IMR-90 (cell line): ENCODE measurements at regions not wholly inside any gene's neighbourhood (a gene's known extent, or its start where the extent isn't known, plus 50 kb on each side); places are given as distances from the start of the nearest gene placed in this dataset.

Experiments
- ATAC-seq: fragments of 200-7000 bp; cut with Tn5 transposase; 2 replicates; pipeline ENCODE4 v1.9.1; 2020; ENCODE audit warnings: low read depth, mild to moderate bottlenecking, moderate library complexity
- BruUV-seq: library from RNA; stranded (reverse); fragments of 400-500 nt; replicated peaks from 2 replicates; lab custom pipeline; 2021; lab: Mats Ljungman, UMichigan
- CTCF ChIA-PET: fragments of 300-600 bp; formaldehyde crosslinking; extraction: SDS; loops from one replicate; lab custom pipeline; 2021; ENCODE audit warnings: antibody characterized with exemption; lab: Yijun Ruan, JAX
- POLR2A ChIA-PET: fragments of 300-600 bp; sonication (Branson Sonifier 250); formaldehyde crosslinking; loops from one replicate; lab custom pipeline; 2022; ENCODE audit warnings: antibody characterized with exemption; ENCODE audit not compliant: unreplicated experiment; lab: Charles Lee
- DNase-seq: peaks from one replicate; pipeline ENCODE4 v3.0.0; 2013
- H2AFZ ChIP-seq: replicated peaks from 2 replicates; pipeline ENCODE3; 2013; ENCODE audit warnings: low read length, mild to moderate bottlenecking; ENCODE audit not compliant: poor library complexity
- H2AK5ac ChIP-seq: 2 replicates; pipeline ENCODE4 v1.6.1; 2013; ENCODE audit warnings: low read depth, low read length, inconsistent platforms
- H2AK9ac ChIP-seq: replicated peaks from 2 replicates; pipeline ENCODE3; 2013; ENCODE audit warnings: mild to moderate bottlenecking, low read depth, low read length, moderate library complexity; ENCODE audit not compliant: poor library complexity
- H2BK120ac ChIP-seq: 2 replicates; pipeline ENCODE4 v1.6.1; 2013; ENCODE audit warnings: low read depth, low read length, inconsistent platforms
- H2BK15ac ChIP-seq: 3 replicates; pipeline ENCODE4 v1.6.1; 2013; ENCODE audit warnings: low read depth, low read length, inconsistent platforms
- H2BK20ac ChIP-seq: 2 replicates; pipeline ENCODE4 v1.6.1; 2013; ENCODE audit warnings: low read depth, mild to moderate bottlenecking, inconsistent platforms, low read length, moderate library complexity
- H2BK5ac ChIP-seq: 2 replicates; pipeline ENCODE4 v1.6.1; 2013; ENCODE audit warnings: mild to moderate bottlenecking, low read depth, low read length, inconsistent platforms; ENCODE audit not compliant: poor library complexity, severe bottlenecking
- H3K14ac ChIP-seq: replicated peaks from 2 replicates; pipeline ENCODE4 v1.6.1; 2013; ENCODE audit warnings: low read depth, low read length, inconsistent platforms
- H3K18ac ChIP-seq: 2 replicates; pipeline ENCODE4 v1.6.1; 2013; ENCODE audit warnings: low read depth, low read length, control low read depth
- H3K23ac ChIP-seq: 2 replicates; pipeline ENCODE4 v1.6.1; 2013; ENCODE audit warnings: low read depth, low read length, inconsistent platforms
- H3K27ac ChIP-seq: 2 replicates; pipeline ENCODE4 v1.5.1; 2013; ENCODE audit warnings: mild to moderate bottlenecking, control low read depth, low read length; ENCODE audit not compliant: insufficient read depth
- H3K27me3 ChIP-seq: 2 replicates; pipeline ENCODE4 v1.6.1; 2013; ENCODE audit warnings: low read length; ENCODE audit not compliant: control insufficient read depth, insufficient read depth
- H3K36me3 ChIP-seq: 2 replicates; pipeline ENCODE4 v1.6.1; 2013; ENCODE audit warnings: low read length, mixed read lengths; ENCODE audit not compliant: control insufficient read depth, insufficient read depth
- H3K4ac ChIP-seq: 2 replicates; pipeline ENCODE4 v1.6.1; 2013; ENCODE audit warnings: low read depth, low read length, inconsistent platforms
- H3K4me1 ChIP-seq: 2 replicates; pipeline ENCODE4 v1.6.1; 2013; ENCODE audit warnings: low read length, mixed read lengths; ENCODE audit not compliant: control insufficient read depth, insufficient read depth
- H3K4me2 ChIP-seq: 2 replicates; pipeline ENCODE4 v1.6.1; 2013; ENCODE audit warnings: low read depth, mild to moderate bottlenecking, control low read depth, low read length, moderate library complexity
- H3K4me3 ChIP-seq: 2 replicates; pipeline ENCODE4 v1.5.1; 2013; ENCODE audit warnings: low read depth, mild to moderate bottlenecking, control low read depth, low read length, moderate library complexity; ENCODE audit not compliant: insufficient read depth
- H3K56ac ChIP-seq: 2 replicates; pipeline ENCODE4 v1.6.1; 2013; ENCODE audit warnings: low read length, inconsistent platforms; ENCODE audit not compliant: insufficient read depth; ENCODE audit errors: extremely low read depth
- H3K79me1 ChIP-seq, 2 experiments: 2 replicates each; pipeline ENCODE4 v1.6.1; 2013; ENCODE audit warnings: low read length in 2 of 2, inconsistent platforms in 1 of 2, low read depth in 1 of 2
- H3K9ac ChIP-seq: 2 replicates; pipeline ENCODE4 v1.6.1; 2013; ENCODE audit warnings: low read depth, low read length, control low read depth
- H3K9me1 ChIP-seq: 2 replicates; pipeline ENCODE4 v1.6.1; 2013; ENCODE audit warnings: low read length, inconsistent platforms; ENCODE audit not compliant: insufficient read depth
- H3K9me3 ChIP-seq: 2 replicates; pipeline ENCODE4 v1.6.1; 2013; ENCODE audit warnings: low read length; ENCODE audit not compliant: control insufficient read depth, insufficient read depth
- H4K20me1 ChIP-seq: 2 replicates; pipeline ENCODE4 v1.6.1; 2013; ENCODE audit warnings: low read length, inconsistent platforms; ENCODE audit not compliant: insufficient read depth
- H4K5ac ChIP-seq: 2 replicates; pipeline ENCODE4 v1.6.1; 2013; ENCODE audit warnings: mild to moderate bottlenecking, low read depth, low read length, control low read depth
- H4K8ac ChIP-seq, 2 experiments: 2 replicates each; pipeline ENCODE4 v1.6.1; 2013; ENCODE audit warnings: low read depth in 2 of 2, low read length in 2 of 2, control low read depth in 1 of 2, inconsistent platforms in 1 of 2
- H4K91ac ChIP-seq: 2 replicates; pipeline ENCODE4 v1.6.1; 2013; ENCODE audit warnings: low read depth, low read length, inconsistent platforms; ENCODE audit not compliant: insufficient read depth
- CHD1 ChIP-seq: IDR thresholded peaks from 2 replicates; pipeline ENCODE4 v1.6.1; 2012; ENCODE audit warnings: low read depth, low read length, improper control_type of control experiment
- MAFK ChIP-seq: IDR thresholded peaks from 2 replicates; pipeline ENCODE4 v1.6.1; 2012; ENCODE audit warnings: low read depth, low read length, improper control_type of control experiment
- RAD21 ChIP-seq: IDR thresholded peaks from 2 replicates; pipeline ENCODE4 v1.6.1; 2012; ENCODE audit warnings: low read length, improper control_type of control experiment
- RCOR1 ChIP-seq: IDR thresholded peaks from 2 replicates; pipeline ENCODE4 v1.6.1; 2012; ENCODE audit warnings: mild to moderate bottlenecking, low read length, improper control_type of control experiment; ENCODE audit not compliant: insufficient replicate concordance
- RFX5 ChIP-seq: IDR thresholded peaks from 2 replicates; pipeline ENCODE4 v1.8.0; 2012; ENCODE audit warnings: low read depth, mild to moderate bottlenecking, low read length, moderate library complexity
- WGBS, 2 experiments: methylation state at CpG; one replicate each; pipeline versions ENCODE4 v1.1.5 to v1.1.7; 2013; ENCODE audit warnings: missing lambda C conversion rate in 2 of 2; ENCODE audit not compliant: insufficient read length in 1 of 2; ENCODE audit errors: extremely low coverage in 2 of 2; 5-methylcytosine and 5-hydroxymethylcytosine counted together
- dilution Hi-C: fragments of 300-500 bp; cut with HindIII; formaldehyde crosslinking; loops from one replicate; pipeline ENCODE4 v1.14.3; 2018; ENCODE audit warnings: low sequenced_read_pairs; ENCODE audit not compliant: unreplicated experiment
- in situ Hi-C: fragments of 300-500 bp; cut with MboI; formaldehyde crosslinking; loops from 3 replicates; pipeline ENCODE4 v1.14.3; 2019; ENCODE audit warnings: low sequenced_read_pairs, inconsistent platforms, mixed read lengths
- intact Hi-C: fragments of 100-400 bp; cut with micrococcal nuclease; formaldehyde crosslinking; loops from 2 replicates; pipeline ENCODE4 v1.10.0; 2022
- TF ChIP-seq, protein P1 (sequence below): fragments of 150-350 bp; IDR thresholded peaks from 2 replicates; pipeline ENCODE4 v1.6.1; 2017; ENCODE audit warnings: mild to moderate bottlenecking, antibody characterized with exemption, low read length, low read depth
- TF ChIP-seq, protein P2 (sequence below): conservative IDR thresholded peaks from 2 replicates; pipeline ENCODE4 v1.5.1; 2012; ENCODE audit warnings: mild to moderate bottlenecking, low read depth, low read length, improper control_type of control experiment

DNA sequence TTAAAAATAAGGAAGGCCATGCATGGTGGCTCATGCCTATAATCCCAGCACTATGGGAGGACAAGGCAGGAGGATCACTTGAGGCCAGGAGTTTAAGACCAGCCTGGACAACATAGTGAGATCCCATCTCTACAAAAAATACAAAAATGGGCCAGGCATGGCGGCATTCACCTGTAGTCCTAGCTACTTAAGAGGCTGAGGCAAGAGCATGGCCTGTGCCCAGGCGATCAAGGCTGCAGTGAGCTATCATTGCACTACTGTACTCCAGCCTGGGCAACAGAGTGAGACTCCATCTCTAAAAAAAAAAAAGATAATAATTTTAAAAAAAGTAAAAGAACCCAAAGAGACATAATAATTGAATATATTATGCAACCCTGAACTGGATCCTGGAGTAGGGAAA lies 83.6 kb upstream of the ZNF423 start:
- H3K9me3 ChIP-seq = no peaks in the 10 kb centered on the region
- WGBS, 2 experiments = no CpG with 5 or more reads among the region's 2 CpGs
- H3K56ac ChIP-seq = no peak overlapping the region
- no peak for TF ChIP-seq RFX5
- no peak for TF ChIP-seq RCOR1
- TF ChIP-seq, protein P1, sequence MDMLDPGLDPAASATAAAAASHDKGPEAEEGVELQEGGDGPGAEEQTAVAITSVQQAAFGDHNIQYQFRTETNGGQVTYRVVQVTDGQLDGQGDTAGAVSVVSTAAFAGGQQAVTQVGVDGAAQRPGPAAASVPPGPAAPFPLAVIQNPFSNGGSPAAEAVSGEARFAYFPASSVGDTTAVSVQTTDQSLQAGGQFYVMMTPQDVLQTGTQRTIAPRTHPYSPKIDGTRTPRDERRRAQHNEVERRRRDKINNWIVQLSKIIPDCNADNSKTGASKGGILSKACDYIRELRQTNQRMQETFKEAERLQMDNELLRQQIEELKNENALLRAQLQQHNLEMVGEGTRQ = no peak
- TF ChIP-seq RAD21 = no peak
- TF ChIP-seq MAFK = no peak
- TF ChIP-seq, protein P2, sequence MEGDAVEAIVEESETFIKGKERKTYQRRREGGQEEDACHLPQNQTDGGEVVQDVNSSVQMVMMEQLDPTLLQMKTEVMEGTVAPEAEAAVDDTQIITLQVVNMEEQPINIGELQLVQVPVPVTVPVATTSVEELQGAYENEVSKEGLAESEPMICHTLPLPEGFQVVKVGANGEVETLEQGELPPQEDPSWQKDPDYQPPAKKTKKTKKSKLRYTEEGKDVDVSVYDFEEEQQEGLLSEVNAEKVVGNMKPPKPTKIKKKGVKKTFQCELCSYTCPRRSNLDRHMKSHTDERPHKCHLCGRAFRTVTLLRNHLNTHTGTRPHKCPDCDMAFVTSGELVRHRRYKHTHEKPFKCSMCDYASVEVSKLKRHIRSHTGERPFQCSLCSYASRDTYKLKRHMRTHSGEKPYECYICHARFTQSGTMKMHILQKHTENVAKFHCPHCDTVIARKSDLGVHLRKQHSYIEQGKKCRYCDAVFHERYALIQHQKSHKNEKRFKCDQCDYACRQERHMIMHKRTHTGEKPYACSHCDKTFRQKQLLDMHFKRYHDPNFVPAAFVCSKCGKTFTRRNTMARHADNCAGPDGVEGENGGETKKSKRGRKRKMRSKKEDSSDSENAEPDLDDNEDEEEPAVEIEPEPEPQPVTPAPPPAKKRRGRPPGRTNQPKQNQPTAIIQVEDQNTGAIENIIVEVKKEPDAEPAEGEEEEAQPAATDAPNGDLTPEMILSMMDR = no peak
- TF ChIP-seq CHD1 = no peak
- no peak overlapping the region for H3K23ac ChIP-seq
- H3K27ac ChIP-seq = no peak overlapping the region
- no peak overlapping the region for H2AK5ac ChIP-seq
- no peaks in the 10 kb centered on the region for H3K9me1 ChIP-seq
- no peaks in the 10 kb centered on the region for H4K20me1 ChIP-seq
- no peak overlapping the region for H4K5ac ChIP-seq
- no peak overlapping the region for H2BK15ac ChIP-seq
- H3K36me3 ChIP-seq = no peaks in the 10 kb centered on the region
- no peak for DNase-seq
- H2AK9ac ChIP-seq = no peak overlapping the region
- intact Hi-C loops (no loop called here), dilution Hi-C loops (no loop called here), in situ Hi-C loops (no loop called here)
- POLR2A ChIA-PET = no interaction called here
- no peak overlapping the region for H3K4ac ChIP-seq
- H3K4me3 ChIP-seq = no peak overlapping the region
- H4K91ac ChIP-seq = no peak overlapping the region
- H2BK5ac ChIP-seq = no peak overlapping the region
- H3K14ac ChIP-seq = no peak overlapping the region
- H2BK20ac ChIP-seq = no peak overlapping the region
- no peaks in the 10 kb centered on the region for H3K4me1 ChIP-seq
- CTCF ChIA-PET = no interaction called here
- no peak overlapping the region for H2BK120ac ChIP-seq
- no peak overlapping the region for H4K8ac ChIP-seq
- no peak overlapping the region for H3K4me2 ChIP-seq
- no peak overlapping the region for H3K18ac ChIP-seq
- 0 out of 2 replicates have a peak, but pooled peaks cover 2% of the 10 kb centered on the region for H3K27me3 ChIP-seq
- H3K79me1 ChIP-seq = no peaks in the 10 kb centered on the region
- no TSS peak for BruUV-seq
- no peak overlapping the region for H3K9ac ChIP-seq
- no peak for ATAC-seq
- H2AFZ ChIP-seq = no peak overlapping the region
